ENCODE measurements at regions not wholly inside any gene's neighbourhood (a gene's known extent, or its start where the extent isn't known, plus 50 kb on each side); places are given as distances from the start of the nearest gene placed in this dataset.

DNA sequence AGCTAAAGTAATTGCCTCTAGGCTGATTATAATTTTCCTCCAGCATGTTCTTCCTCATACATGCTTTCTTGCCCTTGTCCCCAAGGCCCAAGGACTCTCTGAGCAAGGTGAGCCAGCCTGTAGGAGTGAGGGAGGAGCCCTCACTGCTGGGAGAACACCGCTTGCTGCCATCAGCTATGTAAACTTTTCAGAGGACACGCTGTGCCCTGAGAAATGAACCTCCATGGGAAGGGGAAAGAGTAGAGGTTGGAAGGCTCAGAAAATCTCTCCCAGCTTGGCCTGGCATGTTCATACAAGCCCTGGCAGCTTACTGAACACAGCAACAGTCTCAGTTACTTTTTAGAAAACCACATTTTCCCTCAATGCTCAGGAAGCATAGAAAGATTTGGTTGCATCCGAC is 103.0 kb upstream of the SLC24A5 start:
- TF ChIP-seq EZH2 (IDR thresholded peaks at IDR 0.05) = no peak
- TF ChIP-seq, protein P1, sequence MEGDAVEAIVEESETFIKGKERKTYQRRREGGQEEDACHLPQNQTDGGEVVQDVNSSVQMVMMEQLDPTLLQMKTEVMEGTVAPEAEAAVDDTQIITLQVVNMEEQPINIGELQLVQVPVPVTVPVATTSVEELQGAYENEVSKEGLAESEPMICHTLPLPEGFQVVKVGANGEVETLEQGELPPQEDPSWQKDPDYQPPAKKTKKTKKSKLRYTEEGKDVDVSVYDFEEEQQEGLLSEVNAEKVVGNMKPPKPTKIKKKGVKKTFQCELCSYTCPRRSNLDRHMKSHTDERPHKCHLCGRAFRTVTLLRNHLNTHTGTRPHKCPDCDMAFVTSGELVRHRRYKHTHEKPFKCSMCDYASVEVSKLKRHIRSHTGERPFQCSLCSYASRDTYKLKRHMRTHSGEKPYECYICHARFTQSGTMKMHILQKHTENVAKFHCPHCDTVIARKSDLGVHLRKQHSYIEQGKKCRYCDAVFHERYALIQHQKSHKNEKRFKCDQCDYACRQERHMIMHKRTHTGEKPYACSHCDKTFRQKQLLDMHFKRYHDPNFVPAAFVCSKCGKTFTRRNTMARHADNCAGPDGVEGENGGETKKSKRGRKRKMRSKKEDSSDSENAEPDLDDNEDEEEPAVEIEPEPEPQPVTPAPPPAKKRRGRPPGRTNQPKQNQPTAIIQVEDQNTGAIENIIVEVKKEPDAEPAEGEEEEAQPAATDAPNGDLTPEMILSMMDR (IDR thresholded peaks at IDR 0.05) = no peak
- TF ChIP-seq EZH2phosphoT487 (IDR thresholded peaks at IDR 0.05) = no peak
